ENCODE measurements at regions not wholly inside any gene's neighbourhood (a gene's known extent, or its start where the extent isn't known, plus 50 kb on each side); places are given as distances from the start of the nearest gene placed in this dataset.
A peak's percentile ranks its signal among the peaks of the same experiment; 100 is the strongest.

DNA sequence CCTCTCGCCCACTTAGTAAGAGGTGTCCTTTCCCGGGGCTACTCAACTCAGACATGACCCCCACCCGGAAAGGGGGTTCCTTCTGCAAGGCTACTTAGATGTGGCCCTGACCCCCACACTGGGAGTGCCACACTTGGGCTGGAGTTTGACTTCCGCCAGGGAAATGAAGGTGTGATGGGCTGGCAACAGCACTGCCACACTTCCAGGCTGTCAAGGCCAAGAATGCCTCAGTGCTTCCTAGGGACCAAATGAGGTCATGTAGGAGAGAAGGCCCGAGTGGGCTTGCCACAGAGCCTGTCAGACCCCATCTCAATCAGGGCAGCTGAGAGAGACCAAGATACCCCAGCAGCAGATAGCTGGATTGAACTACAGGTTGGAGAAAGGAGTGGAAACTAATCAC, 55.5 kb downstream of the DRD1 start:
- no peak for DNase-seq

DNA sequence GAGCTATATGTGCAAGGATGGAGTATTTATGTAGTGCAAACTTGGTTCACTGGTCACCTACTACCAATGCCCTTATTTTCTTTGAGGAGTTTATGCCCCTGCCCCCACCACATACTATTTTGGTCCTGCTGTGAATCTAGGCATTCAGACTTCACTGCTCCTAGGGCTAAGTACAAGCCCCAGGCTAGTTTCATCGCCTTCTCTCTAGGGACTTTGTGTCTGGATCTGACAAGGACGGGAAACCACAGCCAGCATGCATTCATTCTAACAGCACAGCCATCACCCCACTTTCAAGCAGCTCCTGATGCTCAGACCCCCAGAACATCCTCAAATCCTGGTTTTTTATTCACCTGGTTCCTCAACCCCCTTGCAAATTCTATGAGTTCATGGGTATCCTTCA, 56.8 kb downstream of the DRD1 start:
- DNase-seq = no peak

DNA sequence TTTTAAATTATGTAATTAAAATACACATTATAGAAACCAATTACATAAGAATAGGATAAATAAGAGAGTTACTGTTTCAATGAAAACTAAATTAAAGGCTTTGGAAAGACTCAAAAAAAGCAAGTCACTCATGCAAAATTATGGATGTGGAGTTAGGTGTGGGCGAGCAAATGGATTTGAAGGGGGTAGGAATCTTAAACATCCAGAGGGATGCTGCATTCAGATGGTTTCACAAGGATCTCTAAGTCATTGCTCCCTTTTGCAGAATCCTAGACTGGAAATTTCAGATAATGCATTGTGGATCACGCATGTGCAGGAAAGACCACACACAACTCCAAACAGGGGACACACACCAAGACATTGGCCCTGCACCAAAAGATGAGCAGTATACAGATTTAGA, 57.5 kb downstream of the DRD1 start:
- no peak for DNase-seq

DNA sequence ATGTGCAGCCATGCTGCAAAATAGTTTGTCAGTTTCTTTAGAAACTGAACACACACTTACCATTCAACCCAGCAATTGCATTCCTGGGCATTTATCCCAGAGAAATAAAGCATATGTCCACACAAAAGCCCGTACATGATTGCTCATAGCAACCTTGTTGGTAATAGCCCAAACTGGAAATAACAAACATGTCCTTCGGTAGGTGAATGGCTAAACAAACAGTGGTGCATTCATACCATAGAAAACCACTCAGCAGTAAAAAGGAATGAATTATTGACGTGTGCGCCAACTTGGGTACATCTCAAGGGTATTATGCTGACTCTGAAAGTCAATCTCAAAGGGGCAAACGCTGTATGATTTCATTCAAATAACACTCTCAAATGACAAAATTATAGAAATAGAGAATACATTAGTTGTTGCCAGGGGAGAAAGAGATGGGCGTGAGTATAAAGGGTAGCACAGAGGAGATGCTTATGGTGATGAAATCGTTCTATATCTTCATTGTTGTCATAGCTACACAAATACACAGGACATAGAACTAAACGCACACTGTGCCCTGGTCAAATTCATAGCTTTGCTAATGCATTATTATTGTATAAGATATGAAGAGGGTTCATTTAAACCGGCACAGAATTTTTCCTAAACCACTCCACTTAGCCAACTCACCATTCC, 58.2 kb downstream of the DRD1 start:
- peak; percentile 46 for DNase-seq

DNA sequence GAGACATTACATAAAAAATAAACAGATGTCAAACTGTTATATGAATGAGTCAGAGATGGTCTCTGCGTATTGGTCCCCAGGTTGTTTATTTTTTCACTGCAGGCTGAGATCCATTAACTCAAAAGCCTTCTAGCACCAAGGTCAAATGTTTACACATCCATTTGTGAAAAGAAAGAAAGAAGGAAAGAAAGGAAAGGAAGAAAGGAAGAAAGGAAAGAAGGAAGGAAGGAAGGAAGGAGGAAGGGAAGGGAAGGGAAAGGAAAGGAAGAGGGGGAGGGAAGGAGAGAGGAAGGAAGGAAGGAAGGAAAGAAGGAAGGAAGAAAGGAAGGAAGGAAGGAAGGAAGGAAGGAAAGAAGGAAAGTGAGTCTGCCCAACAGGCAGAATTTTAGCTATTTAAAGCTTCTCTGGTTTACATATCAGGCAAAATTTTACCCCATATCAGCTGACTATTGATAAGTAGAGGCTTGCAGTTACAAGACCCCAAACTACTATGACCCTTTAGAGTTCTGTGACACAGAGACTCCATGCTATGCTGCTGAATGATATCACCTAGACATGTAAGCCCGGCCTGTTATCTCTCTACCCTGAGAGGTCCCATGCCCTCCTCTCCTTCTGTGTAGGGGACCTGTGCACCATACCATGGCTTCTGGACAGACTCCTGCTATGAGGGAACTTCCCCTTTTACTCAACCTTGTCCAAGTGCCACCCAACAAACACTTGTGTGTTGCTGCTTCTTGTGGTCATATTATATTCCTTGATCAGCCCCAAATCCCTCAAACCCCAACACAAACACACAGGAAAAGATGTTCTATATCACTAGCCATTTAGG, 59.0 kb downstream of the DRD1 start:
- no peak for DNase-seq

DNA sequence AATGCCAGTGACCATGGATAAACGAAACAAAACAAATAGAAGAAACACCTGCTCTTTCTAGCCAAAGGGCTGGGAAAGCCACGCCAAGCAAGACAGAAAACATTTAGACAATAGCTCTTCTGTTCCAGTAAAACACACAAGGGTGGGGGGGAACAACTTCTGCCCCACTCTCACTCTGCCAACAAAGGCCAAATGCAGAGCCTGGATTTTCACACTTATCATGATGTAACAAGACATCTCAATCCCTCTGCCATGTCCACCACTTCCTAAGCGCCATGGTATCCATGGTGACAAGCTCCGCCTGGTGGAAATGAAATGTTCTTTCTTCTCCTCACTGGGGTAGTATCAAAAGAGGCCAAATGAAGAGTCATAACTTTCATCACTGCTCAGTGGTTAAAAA, 60.6 kb downstream of the DRD1 start:
- no peak for DNase-seq

DNA sequence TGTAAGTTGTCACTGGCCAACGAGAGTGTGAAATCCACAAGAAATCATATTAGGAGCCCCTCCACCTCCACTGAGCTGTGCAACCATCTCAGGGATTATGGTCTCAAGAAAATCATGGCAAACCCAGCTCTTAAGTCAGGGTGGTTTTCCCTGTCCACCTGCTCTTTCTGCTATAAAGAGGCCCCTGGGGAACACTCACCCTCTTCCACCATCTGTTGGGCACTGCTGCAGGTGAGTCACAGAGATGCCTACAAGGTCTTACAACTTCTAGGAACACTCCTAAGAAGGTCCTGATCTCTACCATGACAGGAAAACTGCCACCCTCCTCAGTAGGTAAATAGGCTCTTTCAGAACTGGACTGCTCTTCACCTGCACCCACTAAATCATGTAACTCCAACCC, 61.8 kb downstream of the DRD1 start:
- no peak for DNase-seq

DNA sequence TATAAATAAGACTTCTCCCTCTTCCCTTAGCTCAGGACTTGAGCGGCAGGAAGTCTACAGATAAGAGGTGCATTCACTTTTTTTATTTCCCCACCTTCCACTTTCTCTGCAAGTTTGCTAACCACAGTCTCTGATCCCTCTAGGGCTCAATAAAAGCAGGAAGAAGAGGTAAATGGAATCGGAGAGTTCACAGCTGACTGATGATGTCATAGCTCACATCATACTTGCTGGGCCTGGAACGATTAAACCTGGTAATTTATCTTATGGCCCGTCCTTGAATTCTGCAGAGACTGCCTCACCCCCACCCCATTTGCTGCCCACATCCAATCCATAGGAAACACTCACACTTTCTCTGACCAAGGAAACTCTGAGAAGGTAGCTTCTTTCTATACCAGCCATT, 62.9 kb downstream of the DRD1 start:
- DNase-seq = no peak

DNA sequence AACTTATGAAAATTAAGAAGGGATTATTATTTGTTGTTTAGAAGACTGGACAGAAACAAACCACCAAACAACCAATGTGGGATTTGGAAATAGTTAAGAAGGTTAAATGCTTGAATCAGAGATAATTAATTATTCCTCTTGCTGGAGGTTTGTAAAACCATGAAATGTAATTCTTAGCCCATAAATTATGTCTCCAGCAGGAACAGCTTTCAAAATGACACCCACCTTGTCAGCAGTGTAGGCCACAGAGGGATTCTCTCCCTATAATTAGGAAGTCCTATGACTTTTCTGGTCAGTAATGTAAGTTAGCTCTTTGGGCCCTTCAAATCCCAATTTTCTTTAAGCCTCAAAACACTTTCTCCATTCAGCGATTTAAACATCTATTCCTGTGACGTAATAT, 63.3 kb downstream of the DRD1 start:
- no peak for DNase-seq

DNA sequence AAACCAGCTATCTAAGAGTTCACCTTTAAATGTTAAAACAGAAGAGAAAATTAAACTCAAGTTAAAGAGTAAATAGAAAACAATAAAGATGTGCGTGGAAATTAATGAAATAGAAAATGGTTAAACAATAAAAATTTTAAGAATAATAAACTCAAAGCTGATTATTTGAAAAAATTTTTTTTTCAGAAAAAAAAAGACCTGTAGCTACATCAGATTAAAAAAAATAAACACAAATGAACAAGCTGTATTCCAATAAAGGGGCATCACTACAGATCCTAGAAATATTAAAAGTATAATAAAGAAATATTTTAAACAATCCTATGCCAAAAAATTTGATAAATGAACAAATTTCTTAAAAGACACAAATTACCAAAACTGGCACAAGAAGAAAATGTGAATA, 64.1 kb downstream of the DRD1 start:
- DNase-seq = no peak

DNA sequence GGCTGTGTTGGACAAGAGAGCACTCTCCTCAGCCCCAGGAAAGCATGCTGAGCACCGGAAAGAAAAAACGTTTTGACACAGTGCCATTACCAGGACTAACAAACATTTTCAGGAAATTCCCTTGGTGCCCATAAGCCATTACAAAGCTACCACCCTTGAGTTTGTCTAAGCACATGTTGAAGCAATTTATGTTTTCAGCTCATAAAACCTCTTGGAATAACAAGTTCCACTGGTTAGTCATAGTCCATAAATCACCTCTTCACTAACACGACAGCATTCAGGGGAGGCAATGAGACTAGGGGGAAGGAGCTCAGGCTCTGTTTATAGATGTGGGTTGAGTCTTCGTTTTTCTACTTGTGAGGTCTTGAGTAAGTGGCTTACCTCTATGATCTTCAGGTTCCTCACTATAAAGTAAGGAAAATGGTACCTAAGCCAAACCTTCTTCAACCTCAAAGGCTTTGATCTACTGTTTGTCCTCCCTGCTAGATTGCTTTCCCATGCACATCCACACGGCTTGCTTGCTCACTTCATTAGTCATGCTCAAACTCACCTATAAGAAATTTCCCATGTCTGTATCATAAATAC, 65.4 kb downstream of the DRD1 start:
- peak; percentile 32 for DNase-seq

DNA sequence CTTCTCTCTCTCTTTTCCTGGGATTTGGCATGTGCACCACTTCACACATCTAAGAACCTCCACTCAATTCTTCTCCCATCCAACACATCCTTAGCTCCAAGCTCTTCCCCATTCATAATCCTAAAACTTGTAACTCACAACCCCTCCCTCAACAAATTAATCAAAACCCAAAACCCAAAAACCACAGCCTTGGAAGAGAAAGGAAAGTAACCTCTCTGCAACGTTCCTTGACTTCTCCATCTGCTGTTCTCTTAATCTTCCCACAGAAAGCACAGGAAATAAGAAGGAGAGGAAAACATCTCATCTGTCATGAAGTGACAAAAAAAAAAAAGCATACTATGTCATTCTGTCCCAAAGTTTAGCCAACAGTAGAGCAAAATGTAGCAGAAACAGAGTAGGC, 66.2 kb downstream of the DRD1 start:
- no peak for DNase-seq

DNA sequence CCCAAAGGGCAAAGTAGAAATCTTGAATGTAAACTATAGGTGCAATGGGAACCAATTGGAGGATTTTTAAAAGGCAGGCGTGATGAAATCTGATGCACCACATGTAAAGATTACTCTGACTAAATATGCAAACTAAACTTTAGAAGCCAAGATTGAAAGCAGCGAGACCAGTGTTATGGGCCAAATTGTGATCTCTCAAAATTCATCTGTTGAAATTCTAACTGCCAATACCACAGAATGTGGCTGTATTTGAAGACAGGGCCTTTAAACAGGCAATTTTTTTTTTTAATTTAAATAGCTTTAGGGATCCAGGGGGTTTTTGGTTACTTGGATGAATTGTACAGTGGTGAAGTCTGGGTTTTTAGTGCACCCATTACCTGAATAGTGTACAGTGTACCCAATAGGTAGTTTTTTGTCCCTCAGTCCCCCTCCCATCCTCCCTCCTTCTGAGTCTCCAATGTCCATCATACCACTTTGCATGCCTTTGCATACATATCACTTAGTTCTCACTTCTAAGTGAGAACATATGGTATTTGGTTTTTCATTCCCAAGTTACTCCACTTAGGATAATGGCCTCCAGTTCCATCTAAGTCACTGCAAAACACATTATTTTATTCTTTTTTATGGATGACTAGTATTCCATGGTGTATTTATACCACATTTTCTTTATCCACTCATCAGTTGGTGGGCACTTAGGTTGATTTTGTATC, 69.7 kb downstream of the DRD1 start:
- no peak for DNase-seq

DNA sequence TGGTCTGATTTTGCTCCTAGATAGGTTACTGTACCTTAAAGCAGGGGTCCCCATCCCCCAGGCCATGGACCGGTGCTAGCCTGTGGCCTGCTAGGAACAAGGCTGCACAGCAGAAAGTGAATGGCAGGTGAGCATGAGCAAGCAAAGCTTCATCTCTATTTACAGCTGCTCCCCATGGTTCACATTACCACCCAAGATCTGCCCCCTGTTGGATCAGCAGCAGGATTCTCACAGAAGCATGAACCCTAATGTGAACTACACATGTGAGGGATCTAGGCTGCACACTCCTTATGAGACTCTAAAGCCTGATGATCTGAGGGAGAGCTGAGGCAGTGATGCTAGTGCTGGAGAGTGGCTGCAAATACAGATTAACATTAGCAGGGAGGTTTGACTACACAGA, 78.1 kb downstream of the DRD1 start:
- no peak for DNase-seq

DNA sequence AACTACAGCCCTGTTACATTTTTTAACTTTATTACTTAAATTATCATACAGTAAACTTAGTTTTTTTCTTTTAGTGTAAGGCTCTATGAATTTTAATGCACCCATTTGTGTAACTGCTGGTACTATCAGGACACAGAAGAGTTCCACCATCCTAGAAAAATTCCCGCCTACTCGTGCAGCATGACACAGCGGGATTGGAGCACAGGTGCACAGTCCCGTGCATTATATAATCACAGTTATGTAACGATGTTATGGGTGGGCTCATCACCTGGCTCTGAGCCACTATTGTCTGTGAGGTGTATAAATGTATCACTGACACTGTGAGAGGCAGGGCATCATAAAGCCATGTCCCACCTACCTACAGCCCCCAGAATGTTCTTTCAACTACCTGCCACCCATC, 80.7 kb downstream of the DRD1 start:
- DNase-seq = no peak

DNA sequence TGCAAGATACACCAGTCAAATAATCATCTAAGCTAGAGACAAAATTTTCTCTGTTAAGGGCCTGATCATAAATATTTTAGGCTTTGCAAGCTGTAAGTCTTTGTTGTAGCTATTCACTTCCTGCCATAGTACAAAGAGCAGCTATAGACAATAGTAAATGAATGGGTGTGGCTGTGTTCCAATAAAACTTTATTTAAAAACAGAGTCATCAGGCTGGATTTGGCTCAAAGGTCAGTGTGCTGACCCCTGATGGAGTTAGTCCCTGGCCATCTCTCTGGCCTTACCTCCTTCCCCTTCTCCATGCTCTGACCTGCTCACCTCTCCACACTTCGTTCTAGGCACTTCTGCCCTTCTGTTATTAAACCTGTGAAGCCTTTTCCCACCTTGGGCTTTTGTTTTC, 86.0 kb downstream of the DRD1 start:
- DNase-seq = no peak

DNA sequence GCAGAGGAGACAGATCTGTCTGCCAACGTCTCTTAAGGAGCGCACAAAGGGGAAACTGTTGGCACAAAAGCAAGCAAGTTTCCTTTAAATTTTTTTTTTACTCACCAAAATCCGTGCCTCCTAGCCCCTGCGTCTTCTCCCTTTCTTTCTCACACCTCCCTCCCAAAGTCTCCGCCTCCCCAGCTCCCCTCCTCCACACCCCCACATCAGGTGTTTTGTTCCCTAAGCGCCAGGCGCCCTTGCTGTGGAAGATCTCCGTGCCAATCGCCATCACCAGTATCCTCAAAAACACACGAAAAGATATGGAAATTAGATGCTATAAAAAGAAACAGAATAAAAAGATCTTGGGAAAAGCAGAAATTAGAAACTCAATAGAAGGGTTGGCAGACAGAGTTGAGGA, 87.6 kb downstream of the DRD1 start:
- DNase-seq = no peak

DNA sequence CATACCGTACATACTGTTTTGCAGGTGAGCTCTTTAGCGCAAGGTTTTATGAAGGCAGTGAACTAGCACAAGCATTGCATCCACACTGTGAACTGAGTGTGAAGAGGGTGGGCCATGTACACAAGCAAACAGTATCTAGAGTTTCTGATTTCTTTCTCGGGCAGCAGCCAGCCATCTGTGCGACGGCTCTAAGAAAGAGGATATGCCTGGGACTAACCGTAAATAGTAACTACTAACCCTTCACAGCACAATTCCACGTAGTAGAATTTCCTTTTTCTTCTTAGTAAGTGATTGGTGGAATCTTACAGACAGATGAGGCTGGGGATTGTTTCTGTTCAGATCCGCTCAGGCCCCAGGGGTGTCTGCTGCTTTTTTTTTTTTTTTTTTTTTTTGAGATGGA, 89.0 kb downstream of the DRD1 start:
- no peak for DNase-seq

DNA sequence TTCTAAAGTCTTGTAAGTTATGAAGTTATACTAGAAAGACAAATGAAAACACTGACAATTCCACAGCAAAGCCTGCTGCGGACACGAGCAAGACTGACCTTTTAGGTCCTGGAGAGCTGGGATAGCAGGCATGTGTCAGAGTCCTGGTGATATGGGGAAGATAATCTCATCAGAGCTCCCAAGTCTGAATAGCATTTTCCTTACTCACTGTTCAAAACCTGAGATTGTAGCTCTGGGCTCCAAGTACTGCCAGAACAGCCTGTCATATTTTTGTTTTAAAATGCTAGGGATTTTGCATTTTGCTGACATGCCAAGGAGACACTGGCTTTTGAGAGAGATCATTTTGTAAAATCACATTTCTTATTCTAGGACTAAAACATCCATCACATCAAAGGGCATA, 90.1 kb downstream of the DRD1 start:
- no peak for DNase-seq

DNA sequence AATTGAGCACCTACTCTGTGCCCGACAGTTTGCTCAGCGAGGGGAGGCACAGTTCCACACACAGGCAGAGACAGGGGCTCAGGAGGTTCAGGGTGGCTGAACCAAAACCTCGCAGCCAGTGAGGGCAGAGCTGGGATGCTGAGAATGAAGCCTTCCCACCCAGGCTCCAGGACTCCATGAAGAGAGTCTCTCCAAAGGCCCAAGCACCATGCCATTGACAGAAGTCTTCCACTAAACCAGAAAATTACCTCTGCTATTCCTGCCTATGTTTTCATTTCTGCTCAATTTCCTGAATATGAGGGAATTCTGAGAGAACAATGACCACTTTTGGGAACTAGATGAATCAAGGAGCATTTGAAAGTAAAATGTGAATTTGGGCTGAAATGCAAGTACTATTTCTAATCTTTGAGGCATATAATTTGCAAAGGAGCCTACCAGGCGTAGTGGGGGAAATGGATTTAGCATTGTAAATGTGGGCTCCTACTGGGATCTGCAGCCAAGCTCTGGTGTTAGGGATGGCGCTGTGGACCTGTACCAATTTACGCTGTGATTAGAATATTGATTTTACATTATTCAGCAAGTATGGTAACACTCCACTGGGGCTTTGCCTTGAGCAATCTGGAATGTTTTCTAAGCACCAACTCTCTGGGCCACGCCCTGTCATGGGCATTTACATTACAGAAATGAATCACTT, 91.9 kb downstream of the DRD1 start:
- DNase-seq = no peak

DNA sequence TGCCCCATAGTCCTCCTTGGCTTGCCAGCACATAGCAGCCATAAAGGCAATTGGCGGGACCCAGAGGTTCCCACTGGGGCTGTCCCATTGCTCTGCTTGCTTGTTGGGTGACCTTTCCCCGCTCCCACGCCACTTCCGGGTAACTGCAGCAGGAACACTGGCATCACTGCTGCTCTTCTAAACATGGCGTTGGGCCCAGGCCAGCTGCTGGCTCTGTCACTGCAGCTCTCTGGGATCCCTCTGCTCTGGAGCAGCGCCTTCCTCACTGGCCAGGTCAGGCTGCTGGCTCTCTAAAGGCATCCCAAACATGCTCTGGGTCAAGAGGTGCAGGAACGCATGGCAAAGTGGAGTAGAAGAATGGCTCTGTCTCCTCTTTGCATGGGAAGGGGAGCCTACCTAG, 92.9 kb downstream of the DRD1 start:
- no peak for DNase-seq

DNA sequence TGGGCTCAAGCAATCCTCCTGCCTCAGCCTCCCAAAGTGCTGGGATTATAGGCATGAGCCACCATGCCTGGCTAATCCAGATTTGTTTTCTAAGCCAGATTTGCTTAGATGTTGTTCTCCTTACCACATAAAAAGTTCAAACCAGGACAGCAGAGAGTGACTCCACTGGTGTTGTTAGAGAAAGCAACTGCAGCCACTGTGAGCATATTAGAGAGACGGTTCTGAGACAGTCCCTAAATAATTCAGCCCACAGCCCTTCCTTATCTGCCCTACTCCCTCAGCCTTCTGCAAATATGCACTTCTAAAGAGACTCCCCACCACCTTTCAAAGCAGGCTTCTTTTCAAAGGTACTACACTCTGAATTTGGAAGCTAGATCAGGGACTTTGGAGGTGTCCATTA, 96.1 kb downstream of the DRD1 start:
- no peak for DNase-seq

DNA sequence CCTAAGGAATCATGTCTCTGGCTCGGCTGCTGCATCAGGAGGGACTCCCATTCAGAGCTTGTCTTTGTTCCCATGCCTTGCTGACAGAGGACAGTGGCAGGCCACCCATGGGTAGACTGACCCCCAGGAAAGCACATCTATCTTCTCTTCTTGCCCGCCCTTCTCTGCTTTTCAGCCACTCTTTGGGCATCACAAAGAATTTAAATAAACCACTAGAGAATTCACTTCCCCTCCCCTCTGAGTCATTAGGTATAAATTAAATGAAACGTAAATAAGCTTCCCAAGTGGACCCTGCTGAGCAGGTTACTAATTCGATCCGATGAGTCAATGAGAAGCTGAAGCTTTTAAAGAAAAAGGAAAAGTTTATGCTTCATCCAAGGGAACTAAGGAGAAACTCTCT, 97.0 kb downstream of the DRD1 start:
- DNase-seq = no peak
